B cell (primary cell): ENCODE measurements at regions not wholly inside any gene's neighbourhood (a gene's known extent, or its start where the extent isn't known, plus 50 kb on each side); places are given as distances from the start of the nearest gene placed in this dataset.

Experiments used
- ATAC-seq: fragments of 200-7000 bp; cut with Tn5 transposase; one replicate; pipeline ENCODE4 v1.10.0; 2021; ENCODE audit warnings: low read depth, mild to moderate bottlenecking, moderate number of reproducible peaks, moderate library complexity
- CTCF ChIA-PET: fragments of 350-600 bp; sonication (Branson Sonifier 250); formaldehyde crosslinking; loops from one replicate; lab custom pipeline; 2021; ENCODE audit warnings: antibody characterized with exemption, inconsistent platforms; lab: Charles Lee
- POLR2A ChIA-PET: fragments of 350-600 bp; sonication (Branson Sonifier 250); formaldehyde crosslinking; loops from one replicate; lab custom pipeline; 2021; ENCODE audit warnings: antibody characterized with exemption; lab: Charles Lee
- DNase-seq: peaks from one replicate; pipeline ENCODE4 v3.0.0; 2013
- H2AFZ ChIP-seq: 2 replicates; pipeline ENCODE4 v1.6.1; 2012; ENCODE audit warnings: mild to moderate bottlenecking, low read depth, low read length; ENCODE audit not compliant: insufficient read depth, poor library complexity, severe bottlenecking
- H3K27ac ChIP-seq, 2 donors: 1 replicate in 1 of 2; 2 replicates in 1 of 2; pipeline ENCODE4 v1.5.1; 2012 to 2013; ENCODE audit warnings: low read length in 2 of 2, mild to moderate bottlenecking in 2 of 2, moderate library complexity in 1 of 2
- H3K27me3 ChIP-seq, 4 experiments: fragments of 200-600 bp in 1 of 4; sonication (generic) in 1 of 4; replicated peaks in 1 of 4; 1 replicate in 2 of 4; 2 replicates in 2 of 4; pipeline versions ENCODE4 v1.6.1 to v1.7.0; 2013 to 2016; ENCODE audit warnings: low read length in 3 of 4, mild to moderate bottlenecking in 2 of 4, mixed read lengths in 1 of 4, moderate library complexity in 1 of 4; ENCODE audit not compliant: insufficient read depth in 4 of 4, control insufficient read depth in 3 of 4; ENCODE audit errors: control extremely low read depth in 1 of 4
- H3K36me3 ChIP-seq, 2 experiments: replicated peaks in 1 of 2; 1 replicate in 1 of 2; 2 replicates in 1 of 2; pipeline versions ENCODE4 v1.6.1 to v1.7.1; 2013; ENCODE audit warnings: low read length in 1 of 2; ENCODE audit not compliant: insufficient read depth in 2 of 2, control insufficient read depth in 1 of 2; ENCODE audit errors: control extremely low read depth in 1 of 2, extremely low read depth in 1 of 2
- H3K4me1 ChIP-seq, 2 donors: fragments of 200-600 bp in 1 of 2; sonication (generic) in 1 of 2; 1 replicate in 1 of 2; 2 replicates in 1 of 2; pipeline versions ENCODE4 v1.5.1 to v1.6.1; 2013 to 2017; ENCODE audit warnings: low read length in 2 of 2; ENCODE audit not compliant: control insufficient read depth in 2 of 2, insufficient read depth in 2 of 2
- H3K4me2 ChIP-seq: replicated peaks from 2 replicates; pipeline ENCODE3; 2012; ENCODE audit warnings: mild to moderate bottlenecking, low read depth, low read length; ENCODE audit not compliant: poor library complexity, severe bottlenecking
- H3K4me3 ChIP-seq, 5 experiments: fragments of 200-600 bp in 1 of 5; sonication (generic) in 1 of 5; 1 replicate in 3 of 5; 2 replicates in 2 of 5; pipeline versions ENCODE4 v1.5.1 to v1.7.0; 2011 to 2016; ENCODE audit warnings: low read length in 4 of 5, mild to moderate bottlenecking in 4 of 5, low read depth in 2 of 5, control low read depth in 1 of 5, moderate library complexity in 1 of 5; ENCODE audit not compliant: insufficient read depth in 1 of 5; ENCODE audit errors: control extremely low read depth in 1 of 5, extremely low read depth in 1 of 5
- H3K79me2 ChIP-seq: fragments of 200-600 bp; sonication (generic); one replicate; pipeline ENCODE4 v1.6.0; 2016; ENCODE audit warnings: low read length; ENCODE audit not compliant: control insufficient read depth, insufficient read depth
- H3K9ac ChIP-seq: fragments of 200-600 bp; sonication (generic); 2 replicates; pipeline ENCODE4 v1.6.1; 2017; ENCODE audit warnings: mild to moderate bottlenecking, low read length, moderate library complexity
- H3K9me3 ChIP-seq, 3 donors: one replicate each; pipeline versions ENCODE4 v1.6.1 to v1.7.1; 2013; ENCODE audit warnings: low read length in 2 of 3; ENCODE audit not compliant: control insufficient read depth in 2 of 3, insufficient read depth in 1 of 3; ENCODE audit errors: control extremely low read depth in 1 of 3
- H4K20me1 ChIP-seq: 2 replicates; pipeline ENCODE4 v1.6.0; 2012; ENCODE audit warnings: mild to moderate bottlenecking, low read length; ENCODE audit not compliant: insufficient read depth, control insufficient read depth, poor library complexity, severe bottlenecking
- H3K27ac Mint-ChIP-seq: one replicate; pipeline ENCODE4 v1.8.0; 2021; ENCODE audit warnings: mixed read lengths
- H3K27me3 Mint-ChIP-seq: one replicate; pipeline ENCODE4 v1.8.0; 2021; ENCODE audit warnings: mixed read lengths
- H3K4me1 Mint-ChIP-seq: one replicate; pipeline ENCODE4 v1.8.0; 2021; ENCODE audit warnings: mixed read lengths
- H3K4me3 Mint-ChIP-seq: one replicate; pipeline ENCODE4 v1.8.0; 2021; ENCODE audit warnings: mixed read lengths
- H3K9me3 Mint-ChIP-seq: one replicate; pipeline ENCODE4 v1.8.0; 2022; ENCODE audit warnings: mixed read lengths; ENCODE audit not compliant: insufficient read depth
- CTCF ChIP-seq: fragments of 200-600 bp; IDR thresholded peaks from one replicate; pipeline ENCODE4 v1.8.0; 2022; ENCODE audit warnings: antibody characterized with exemption, mild to moderate bottlenecking
- EZH2 ChIP-seq: IDR thresholded peaks from 2 replicates; pipeline ENCODE4 v1.6.1; 2012; ENCODE audit warnings: borderline replicate concordance, low read depth, mild to moderate bottlenecking, moderate library complexity, low read length; ENCODE audit not compliant: insufficient read depth, poor library complexity, severe bottlenecking
- WGBS: methylation state at CpG from one replicate; pipeline ENCODE4 v1.1.5; 2013; ENCODE audit warnings: missing lambda C conversion rate; ENCODE audit not compliant: insufficient coverage; 5-methylcytosine and 5-hydroxymethylcytosine counted together
- intact Hi-C: fragments of 100-400 bp; cut with micrococcal nuclease; formaldehyde crosslinking; loops from one replicate; pipeline ENCODE4 v1.10.0; 2022

DNA sequence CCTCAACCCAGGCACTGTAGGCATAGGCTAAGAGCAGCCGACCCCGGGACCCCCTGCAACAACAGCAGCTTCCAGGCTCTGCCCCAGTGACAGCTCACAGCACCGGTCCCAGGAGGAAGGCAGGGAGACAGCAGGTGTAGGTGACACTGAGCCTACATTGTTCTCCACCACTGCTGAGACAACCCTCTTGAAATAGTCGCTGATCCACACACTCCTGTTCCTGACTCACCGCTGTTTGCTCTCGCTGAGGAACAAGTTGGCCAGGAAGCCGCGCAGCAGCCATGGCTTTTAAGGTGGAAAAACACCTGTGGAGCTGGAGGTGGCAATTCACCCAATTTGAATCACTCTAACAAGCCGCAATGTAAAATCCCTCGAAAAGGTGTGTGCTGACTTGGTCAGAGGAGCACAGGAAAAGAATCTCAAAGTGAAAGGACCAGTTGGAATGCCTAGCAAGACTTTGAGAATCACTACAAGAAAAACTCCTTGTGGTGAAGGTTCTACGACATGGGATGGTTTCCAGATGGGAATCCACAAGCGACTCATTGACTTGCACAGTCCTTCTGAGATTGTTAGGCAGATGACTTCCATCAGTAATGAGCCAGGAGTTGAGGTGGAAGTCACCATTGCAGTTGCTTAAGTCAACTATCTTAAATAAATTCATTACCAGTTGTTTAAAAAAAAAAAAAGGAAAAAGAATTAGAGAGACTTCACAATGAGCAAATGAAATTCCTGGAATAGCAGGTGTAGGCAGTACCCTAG is 167.5 kb downstream of the ARL4C start:
- no peak for TF ChIP-seq CTCF
- no peak for TF ChIP-seq EZH2
- Histone ChIP-seq H3K36me3 (no peaks in the 10 kb centered on the region), H2AFZ (no peak overlapping the region), H3K4me1 (peaks cover 3 to 7% of the 10 kb centered on the region in 2 donors), H3K9me3 (peaks cover 0 to 5% (median 0%) of the 10 kb centered on the region in 3 donors), H3K9ac (no peak overlapping the region), H3K27me3 (peaks cover 0 to 20% (median 0%) of the 10 kb centered on the region in 4 experiments), H3K4me2 (no peak overlapping the region), H3K79me2 (no peaks in the 10 kb centered on the region), H4K20me1 (no peaks in the 10 kb centered on the region), H3K4me3 (no peak overlapping the region), H3K27ac (no peak overlapping the region)
- intact Hi-C loops = no loop called here
- Mint-ChIP-seq H3K4me1 (peaks cover 10% of the 10 kb centered on the region), H3K27ac (no peak overlapping the region), H3K27me3 (peaks cover 17% of the 10 kb centered on the region), H3K4me3 (no peak overlapping the region), H3K9me3 (no peaks in the 10 kb centered on the region)
- WGBS = 95% methylated on average over 9 of the region's 12 CpGs
- POLR2A ChIA-PET = no interaction called here
- DNase-seq (no peak), ATAC-seq (no peak)
- CTCF ChIA-PET = no interaction called here

GRCh38 chr2:234328444-234328990 is 168.4 kb downstream of the ARL4C start:
- TF ChIP-seq CTCF = no peak
- TF ChIP-seq EZH2 = no peak
- 98% methylated on average over 11 of the region's 12 CpGs for whole genome bisulfite sequencing
- DNase-seq (no peak), ATAC-seq (no peak)
- H3K4me1 ChIP-seq = peaks cover 3 to 7% of the 10 kb centered on the region in 2 donors
- H2AFZ ChIP-seq = no peak overlapping the region
- peaks cover 0 to 5% (median 0%) of the 10 kb centered on the region in 3 donors for H3K9me3 ChIP-seq
- H3K27ac ChIP-seq = no peak overlapping the region
- no peaks in the 10 kb centered on the region for H3K36me3 ChIP-seq
- no peak overlapping the region for H3K4me2 ChIP-seq
- H4K20me1 ChIP-seq = no peaks in the 10 kb centered on the region
- peaks cover 0 to 18% (median 0%) of the 10 kb centered on the region in 4 experiments for H3K27me3 ChIP-seq
- ChIA-PET CTCF (no interaction called here), POLR2A (no interaction called here)
- no peak overlapping the region for H3K4me3 ChIP-seq
- H3K9me3 Mint-ChIP-seq = no peaks in the 10 kb centered on the region
- H3K4me3 Mint-ChIP-seq = no peak overlapping the region
- no peaks in the 10 kb centered on the region for H3K79me2 ChIP-seq
- H3K27ac Mint-ChIP-seq = no peak overlapping the region
- peaks cover 17% of the 10 kb centered on the region for H3K27me3 Mint-ChIP-seq
- peaks cover 12% of the 10 kb centered on the region for H3K4me1 Mint-ChIP-seq
- intact Hi-C loops = no loop called here
- no peak overlapping the region for H3K9ac ChIP-seq
